Activated T-cell treated with anti-CD3 and anti-CD28 coated beads, Interleukin-2, amount 50 U/mL, for 4 hours (primary cell): ENCODE measurements at regions not wholly inside any gene's neighbourhood (a gene's known extent, or its start where the extent isn't known, plus 50 kb on each side); places are given as distances from the start of the nearest gene placed in this dataset.
"Not testable (repeated sequence)": the region's sequence is repeated elsewhere in the genome, so short reads cannot be mapped to it uniquely, and the experiment has no call there.

ENCODE experiments used
- ATAC-seq, 2 donors: fragments of 200-7000 bp; cut with Tn5 transposase; one replicate each; pipeline ENCODE4 v1.10.0; 2021
- DNase-seq: peaks from one replicate; pipeline ENCODE4 v3.0.0-alpha.2; 2020
- H3K27me3 Mint-ChIP-seq: one replicate; pipeline ENCODE4 v1.8.0; 2021; ENCODE audit warnings: low read depth, mixed read lengths
- H3K36me3 Mint-ChIP-seq: one replicate; pipeline ENCODE4 v1.8.0; 2022; ENCODE audit warnings: mixed read lengths; ENCODE audit not compliant: insufficient read depth
- H3K4me1 Mint-ChIP-seq: one replicate; pipeline ENCODE4 v1.8.0; 2021; ENCODE audit warnings: low read depth, mixed read lengths
- H3K4me3 Mint-ChIP-seq: one replicate; pipeline ENCODE4 v1.8.0; 2021; ENCODE audit warnings: mild to moderate bottlenecking, moderate library complexity, mixed read lengths
- H3K9me3 Mint-ChIP-seq: one replicate; pipeline ENCODE4 v1.8.0; 2021; ENCODE audit warnings: mixed read lengths

- Mint-ChIP-seq H3K4me1 (no peaks in the 10 kb centered on the region), H3K27me3 (no peaks in the 10 kb centered on the region)
- ATAC-seq = no peak
Measured at GRCh38 chr13:60699636-60700035, 302.6 kb downstream of the TDRD3 start.

GRCh38 chr13:60696602-60697001 lies 299.6 kb downstream of the TDRD3 start:
- Mint-ChIP-seq H3K4me1 (no peaks in the 10 kb centered on the region), H3K4me3 (no peak overlapping the region), H3K36me3 (no peaks in the 10 kb centered on the region), H3K27me3 (no peaks in the 10 kb centered on the region), H3K9me3 (no peaks in the 10 kb centered on the region)
- no peak for DNase-seq
- ATAC-seq = no peak

More at GRCh38 chr13:60699636-60700035, 302.6 kb downstream of the TDRD3 start:
- DNase-seq = no peak
- H3K36me3 Mint-ChIP-seq = no peaks in the 10 kb centered on the region
- no peaks in the 10 kb centered on the region for H3K9me3 Mint-ChIP-seq
- H3K4me3 Mint-ChIP-seq = no peak overlapping the region

GRCh38 chr13:60691268-60691667 lies 294.2 kb downstream of the TDRD3 start:
- Mint-ChIP-seq H3K4me3 (no peak overlapping the region), H3K4me1 (no peaks in the 10 kb centered on the region), H3K27me3 (no peaks in the 10 kb centered on the region), H3K9me3 (peaks cover 4% of the 10 kb centered on the region), H3K36me3 (no peaks in the 10 kb centered on the region)
- DNase-seq (no peak), ATAC-seq (no peak)

- ATAC-seq = no peak
- no peak for DNase-seq
- H3K4me3 Mint-ChIP-seq = no peak overlapping the region
- H3K27me3 Mint-ChIP-seq = no peaks in the 10 kb centered on the region
- peaks cover 4% of the 10 kb centered on the region for H3K9me3 Mint-ChIP-seq
- H3K36me3 Mint-ChIP-seq = no peaks in the 10 kb centered on the region
- H3K4me1 Mint-ChIP-seq = no peaks in the 10 kb centered on the region
Measured at GRCh38 chr13:60690604-60691003, 293.6 kb downstream of the TDRD3 start.

GRCh38 chr13:60689571-60689970 lies 292.6 kb downstream of the TDRD3 start:
- ATAC-seq = peak in 1 of 2 donors; percentile 34
- Mint-ChIP-seq H3K36me3 (no peaks in the 10 kb centered on the region), H3K4me3 (no peak overlapping the region), H3K27me3 (no peaks in the 10 kb centered on the region), H3K9me3 (peaks cover 4% of the 10 kb centered on the region), H3K4me1 (no peaks in the 10 kb centered on the region)
- no peak for DNase-seq

GRCh38 chr13:60689076-60689475 lies 292.1 kb downstream of the TDRD3 start:
- no peaks in the 10 kb centered on the region for H3K4me1 Mint-ChIP-seq
- DNase-seq (no peak), ATAC-seq (no peak)
- no peaks in the 10 kb centered on the region for H3K36me3 Mint-ChIP-seq
- peaks cover 4% of the 10 kb centered on the region for H3K9me3 Mint-ChIP-seq
- H3K4me3 Mint-ChIP-seq = no peak overlapping the region
- H3K27me3 Mint-ChIP-seq = no peaks in the 10 kb centered on the region

GRCh38 chr13:60679928-60680694 lies 283.1 kb downstream of the TDRD3 start:
- ATAC-seq = no peak
- Mint-ChIP-seq H3K36me3 (no peaks in the 10 kb centered on the region), H3K9me3 (no peaks in the 10 kb centered on the region), H3K4me1 (no peaks in the 10 kb centered on the region), H3K27me3 (no peaks in the 10 kb centered on the region), H3K4me3 (no peak overlapping the region)
- no peak for DNase-seq

GRCh38 chr13:60679131-60679530 lies 282.1 kb downstream of the TDRD3 start:
- no peak for DNase-seq

GRCh38 chr13:60671386-60671785 lies 274.4 kb downstream of the TDRD3 start:
- DNase-seq = no peak
- Mint-ChIP-seq H3K4me1 (no peaks in the 10 kb centered on the region), H3K9me3 (peaks cover 10% of the 10 kb centered on the region), H3K4me3 (no peak overlapping the region), H3K36me3 (no peaks in the 10 kb centered on the region), H3K27me3 (no peaks in the 10 kb centered on the region)
- no peak for ATAC-seq

More at GRCh38 chr13:60679131-60679530, 282.1 kb downstream of the TDRD3 start:
- H3K36me3 Mint-ChIP-seq = no peaks in the 10 kb centered on the region
- no peak for ATAC-seq
- no peak overlapping the region for H3K4me3 Mint-ChIP-seq
- H3K27me3 Mint-ChIP-seq = no peaks in the 10 kb centered on the region
- no peaks in the 10 kb centered on the region for H3K4me1 Mint-ChIP-seq
- H3K9me3 Mint-ChIP-seq = no peaks in the 10 kb centered on the region

GRCh38 chr13:60663788-60664187 lies 266.8 kb downstream of the TDRD3 start:
- no peaks in the 10 kb centered on the region for H3K27me3 Mint-ChIP-seq
- H3K36me3 Mint-ChIP-seq = no peaks in the 10 kb centered on the region
- no peak for DNase-seq
- H3K9me3 Mint-ChIP-seq = peaks cover 3% of the 10 kb centered on the region
- no peaks in the 10 kb centered on the region for H3K4me1 Mint-ChIP-seq
- ATAC-seq = no peak
- H3K4me3 Mint-ChIP-seq = no peak overlapping the region

GRCh38 chr13:60662595-60662994 lies 265.6 kb downstream of the TDRD3 start:
- no peaks in the 10 kb centered on the region for H3K36me3 Mint-ChIP-seq
- DNase-seq (no peak), ATAC-seq (no peak)
- H3K9me3 Mint-ChIP-seq = peaks cover 8% of the 10 kb centered on the region
- no peaks in the 10 kb centered on the region for H3K27me3 Mint-ChIP-seq
- no peak overlapping the region for H3K4me3 Mint-ChIP-seq
- H3K4me1 Mint-ChIP-seq = no peaks in the 10 kb centered on the region

- Mint-ChIP-seq H3K27me3 (no peaks in the 10 kb centered on the region), H3K36me3 (no peaks in the 10 kb centered on the region), H3K4me1 (no peaks in the 10 kb centered on the region), H3K9me3 (peaks cover 12% of the 10 kb centered on the region), H3K4me3 (no peak overlapping the region)
- ATAC-seq (no peak), DNase-seq (no peak)
Measured at GRCh38 chr13:60661521-60661920, 264.5 kb downstream of the TDRD3 start.

- H3K27me3 Mint-ChIP-seq, H3K36me3 Mint-ChIP-seq, H3K4me3 Mint-ChIP-seq, DNase-seq, ATAC-seq, H3K4me1 Mint-ChIP-seq: not testable (repeated sequence)
- H3K9me3 Mint-ChIP-seq = peaks cover 12% of the 10 kb centered on the region
Measured at GRCh38 chr13:60657586-60657985, 260.6 kb downstream of the TDRD3 start.

GRCh38 chr13:60655256-60655655 lies 258.2 kb downstream of the TDRD3 start:
- ATAC-seq (no peak), DNase-seq (no peak)
- no peaks in the 10 kb centered on the region for H3K4me1 Mint-ChIP-seq
- peaks cover 12% of the 10 kb centered on the region for H3K9me3 Mint-ChIP-seq
- no peaks in the 10 kb centered on the region for H3K36me3 Mint-ChIP-seq
- no peaks in the 10 kb centered on the region for H3K27me3 Mint-ChIP-seq
- no peak overlapping the region for H3K4me3 Mint-ChIP-seq

GRCh38 chr13:60654415-60654814 lies 257.4 kb downstream of the TDRD3 start:
- Mint-ChIP-seq H3K36me3 (no peaks in the 10 kb centered on the region), H3K4me3 (no peak overlapping the region), H3K9me3 (peaks cover 12% of the 10 kb centered on the region), H3K27me3 (no peaks in the 10 kb centered on the region), H3K4me1 (no peaks in the 10 kb centered on the region)
- no peak for DNase-seq
- no peak for ATAC-seq
